Fibroblast of villous mesenchyme (primary cell): ENCODE measurements at regions not wholly inside any gene's neighbourhood (a gene's known extent, or its start where the extent isn't known, plus 50 kb on each side); places are given as distances from the start of the nearest gene placed in this dataset.

Experiments
- DNase-seq: peaks from one replicate; pipeline ENCODE4 v3.0.0-alpha.2; 2010; ENCODE audit warnings: low read depth
- H3K4me3 ChIP-seq: 2 replicates; pipeline ENCODE4 v1.5.1; 2011; ENCODE audit warnings: low read depth, mild to moderate bottlenecking, low read length
- TF ChIP-seq, protein P1 (sequence below): IDR thresholded peaks from 2 replicates; pipeline ENCODE4 v1.5.1; 2012; ENCODE audit warnings: low read depth, mild to moderate bottlenecking, low read length; ENCODE audit not compliant: insufficient read depth

DNA sequence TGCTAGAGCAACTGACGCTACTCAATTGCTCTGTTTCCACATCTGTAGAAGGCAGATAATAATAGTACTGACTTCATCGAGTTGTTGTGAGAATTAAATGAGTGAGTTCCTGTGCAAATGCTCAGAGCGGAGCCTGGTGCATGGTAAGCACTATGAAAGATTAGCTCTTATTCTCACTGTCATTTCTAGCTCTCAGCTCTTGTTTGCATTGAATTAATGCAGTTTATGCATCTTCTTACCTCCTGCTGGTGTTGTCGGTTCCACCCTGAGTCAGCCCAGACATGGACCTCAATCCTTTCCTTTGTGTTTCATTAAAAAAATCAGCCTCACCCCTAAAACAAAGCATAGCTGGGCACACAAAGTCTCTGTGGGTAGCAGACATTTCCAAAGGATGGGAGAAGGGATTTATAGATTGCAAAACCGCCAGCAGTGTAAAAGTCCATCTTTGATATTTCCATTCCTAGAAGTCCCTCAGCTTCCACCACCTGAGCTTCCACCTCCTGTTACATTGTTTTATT is 254.4 kb upstream of the CSF3R start:
- DNase-seq, result no peak
- no peak overlapping the region for H3K4me3 ChIP-seq
- TF ChIP-seq, protein P1, sequence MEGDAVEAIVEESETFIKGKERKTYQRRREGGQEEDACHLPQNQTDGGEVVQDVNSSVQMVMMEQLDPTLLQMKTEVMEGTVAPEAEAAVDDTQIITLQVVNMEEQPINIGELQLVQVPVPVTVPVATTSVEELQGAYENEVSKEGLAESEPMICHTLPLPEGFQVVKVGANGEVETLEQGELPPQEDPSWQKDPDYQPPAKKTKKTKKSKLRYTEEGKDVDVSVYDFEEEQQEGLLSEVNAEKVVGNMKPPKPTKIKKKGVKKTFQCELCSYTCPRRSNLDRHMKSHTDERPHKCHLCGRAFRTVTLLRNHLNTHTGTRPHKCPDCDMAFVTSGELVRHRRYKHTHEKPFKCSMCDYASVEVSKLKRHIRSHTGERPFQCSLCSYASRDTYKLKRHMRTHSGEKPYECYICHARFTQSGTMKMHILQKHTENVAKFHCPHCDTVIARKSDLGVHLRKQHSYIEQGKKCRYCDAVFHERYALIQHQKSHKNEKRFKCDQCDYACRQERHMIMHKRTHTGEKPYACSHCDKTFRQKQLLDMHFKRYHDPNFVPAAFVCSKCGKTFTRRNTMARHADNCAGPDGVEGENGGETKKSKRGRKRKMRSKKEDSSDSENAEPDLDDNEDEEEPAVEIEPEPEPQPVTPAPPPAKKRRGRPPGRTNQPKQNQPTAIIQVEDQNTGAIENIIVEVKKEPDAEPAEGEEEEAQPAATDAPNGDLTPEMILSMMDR, result no peak

DNA sequence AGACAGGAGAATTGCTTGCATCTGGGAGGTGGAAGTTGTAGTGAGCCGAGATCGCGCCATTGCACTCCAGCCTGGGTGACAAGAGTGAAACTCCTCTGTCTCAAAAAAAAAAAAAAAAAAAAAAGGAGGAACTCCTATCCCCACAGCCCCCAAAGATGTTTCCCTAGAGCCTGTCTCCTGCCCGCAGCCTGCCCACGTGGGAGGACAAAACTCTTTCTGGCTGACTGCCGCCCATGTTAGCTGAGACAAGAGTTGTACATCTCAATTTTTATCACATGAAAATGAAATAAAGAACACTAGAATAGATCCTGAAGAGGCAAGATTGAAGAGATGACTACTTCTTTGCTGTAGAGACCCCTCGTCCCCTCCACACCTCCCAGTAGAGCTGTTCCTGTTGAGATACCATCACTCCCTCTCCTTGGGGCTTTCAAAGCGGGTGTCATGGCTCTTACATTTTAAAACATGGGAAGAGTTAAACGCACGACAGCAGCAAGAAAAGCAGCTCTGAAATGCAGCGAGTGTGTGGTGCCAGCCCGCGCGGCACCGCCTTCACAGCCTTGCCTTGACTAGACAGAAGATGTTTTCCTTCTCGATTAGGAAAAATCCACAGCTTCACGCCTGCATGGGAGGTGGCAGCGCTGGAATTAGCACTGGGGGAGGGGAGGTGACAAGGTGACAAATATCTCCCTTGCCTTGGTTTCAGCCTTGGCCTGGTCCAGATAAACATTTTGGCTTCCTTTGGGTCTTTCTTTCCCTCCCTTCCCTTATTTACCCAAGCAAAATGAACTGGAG is 253.4 kb upstream of the CSF3R start:
- no peak overlapping the region for H3K4me3 ChIP-seq
- no peak for DNase-seq
- TF ChIP-seq, protein P1, result no peak

DNA sequence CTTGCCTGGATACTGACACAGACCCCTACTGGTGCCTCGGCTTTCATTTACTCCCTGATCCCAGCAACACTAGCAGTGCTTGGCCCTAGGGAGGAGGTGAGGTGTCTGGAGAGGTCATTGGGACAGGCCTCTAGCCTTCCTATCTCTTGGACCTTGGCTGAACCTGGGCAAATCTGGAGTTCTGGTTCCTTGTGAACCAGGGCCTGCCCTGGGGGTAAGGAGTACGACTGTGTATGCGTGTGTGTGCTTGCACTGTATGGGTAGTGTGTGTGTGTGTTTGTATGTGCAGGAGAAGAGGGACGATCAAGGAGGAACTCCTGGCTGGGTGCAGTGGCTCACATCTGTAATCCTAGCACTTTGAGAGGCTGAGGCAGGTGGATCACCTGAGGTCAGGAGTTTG is 252.7 kb upstream of the CSF3R start:
- TF ChIP-seq, protein P1, result no peak
- DNase-seq, result no peak

DNA sequence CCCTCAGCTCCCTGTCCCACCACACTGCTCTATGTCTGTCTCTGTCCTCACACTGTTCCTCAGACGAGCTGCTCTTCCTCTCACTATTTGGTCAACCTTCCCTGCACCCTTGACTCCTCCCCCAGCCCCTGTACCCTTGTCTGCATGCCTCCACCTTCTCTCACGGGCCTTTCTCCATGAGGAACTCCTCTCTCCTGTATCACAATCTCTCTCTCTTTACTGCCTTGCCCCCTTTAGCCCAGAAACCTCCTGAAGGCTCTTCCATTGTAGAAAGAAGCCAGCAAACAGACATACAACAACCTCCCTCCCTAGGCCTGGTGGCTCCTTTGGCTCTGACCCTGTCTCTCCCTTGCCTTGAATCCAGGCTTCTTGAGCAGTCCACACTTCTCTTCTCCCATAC is 251.6 kb upstream of the CSF3R start:
- TF ChIP-seq, protein P1, result no peak
- no peak for DNase-seq
- no peak overlapping the region for H3K4me3 ChIP-seq

More for the DNA sequence above, 252.7 kb upstream of the CSF3R start:
- no peak overlapping the region for H3K4me3 ChIP-seq

DNA sequence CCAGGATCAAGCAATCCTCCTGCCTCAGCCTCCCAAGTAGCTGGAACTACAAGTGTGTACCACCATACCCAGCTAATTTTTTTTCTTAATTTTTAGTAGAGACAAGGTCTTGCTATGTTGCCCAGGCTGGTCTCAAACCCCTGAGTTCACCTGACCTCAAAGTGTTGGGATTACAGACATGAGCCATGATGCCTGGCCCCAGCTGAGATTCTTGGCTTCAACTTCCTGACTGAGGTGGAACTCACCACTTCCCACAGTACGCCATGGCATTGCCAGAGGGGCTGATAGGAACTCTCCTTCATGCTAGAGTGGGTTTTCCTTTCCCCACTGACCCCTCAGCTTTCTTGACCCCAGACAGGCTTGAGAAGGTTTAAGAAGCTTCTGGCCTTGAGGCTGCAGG is 251.0 kb upstream of the CSF3R start:
- DNase-seq, result no peak
- TF ChIP-seq, protein P1, result no peak

DNA sequence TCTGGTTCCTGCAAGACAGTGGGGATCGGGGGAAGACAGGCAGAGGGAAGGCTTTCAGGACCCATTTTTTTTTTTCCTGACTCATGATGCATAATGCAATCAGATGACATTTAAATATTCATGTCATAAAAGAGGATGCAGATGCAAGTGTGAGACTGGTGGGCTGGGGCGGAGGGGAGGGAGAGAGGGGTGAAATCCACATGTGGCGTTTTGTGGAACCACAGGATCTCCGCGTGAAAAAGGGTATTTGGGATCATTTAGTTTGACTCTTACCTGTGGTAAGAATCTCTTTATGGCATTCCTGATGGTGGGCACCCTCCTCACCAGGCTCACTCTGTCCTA is 249.3 kb upstream of the CSF3R start:
- no peak overlapping the region for H3K4me3 ChIP-seq
- TF ChIP-seq, protein P1, result no peak
- no peak for DNase-seq

More for the DNA sequence above, 251.0 kb upstream of the CSF3R start:
- H3K4me3 ChIP-seq, result no peak overlapping the region
